Colonic mucosa (tissue), 4 donors: ENCODE measurements at regions not wholly inside any gene's neighbourhood (a gene's known extent, or its start where the extent isn't known, plus 50 kb on each side); places are given as distances from the start of the nearest gene placed in this dataset.
"Not testable (repeated sequence)": the region's sequence is repeated elsewhere in the genome, so short reads cannot be mapped to it uniquely, and the experiment has no call there.

Source experiments
- DNase-seq: peaks from one replicate; pipeline ENCODE4 v3.0.0-alpha.2; 2020
- H3K27ac ChIP-seq: fragments of 200-600 bp; one replicate; pipeline ENCODE4 v1.8.0; 2021
- H3K27me3 ChIP-seq: fragments of 200-600 bp; one replicate; pipeline ENCODE4 v1.8.0; 2021
- H3K36me3 ChIP-seq: fragments of 200-600 bp; one replicate; pipeline ENCODE4 v1.8.0; 2021
- H3K4me1 ChIP-seq: fragments of 200-600 bp; one replicate; pipeline ENCODE4 v1.8.0; 2021; ENCODE audit warnings: mild to moderate bottlenecking
- H3K4me3 ChIP-seq: fragments of 200-600 bp; one replicate; pipeline ENCODE4 v1.8.0; 2021
- H3K9ac ChIP-seq, 2 donors: one replicate each; pipeline ENCODE4 v1.7.0; 2013; ENCODE audit warnings: control low read depth in 2 of 2, low read depth in 2 of 2, low read length in 2 of 2
- H3K9me3 ChIP-seq: fragments of 200-600 bp; one replicate; pipeline ENCODE4 v1.8.0; 2021
- CTCF ChIP-seq: fragments of 200-600 bp; IDR thresholded peaks from one replicate; pipeline ENCODE4 v1.8.0; 2022; ENCODE audit warnings: antibody characterized with exemption, mild to moderate bottlenecking
- intact Hi-C: fragments of 100-400 bp; cut with DNase I; formaldehyde crosslinking; loops from one replicate; pipeline ENCODE4 v1.14.1; 2022
- donor health status: healthy.
- donor health status: DM: no; HTN: no; CAD: no.
- donor health status: DM: no; HTN: no; CAD: no.

DNA sequence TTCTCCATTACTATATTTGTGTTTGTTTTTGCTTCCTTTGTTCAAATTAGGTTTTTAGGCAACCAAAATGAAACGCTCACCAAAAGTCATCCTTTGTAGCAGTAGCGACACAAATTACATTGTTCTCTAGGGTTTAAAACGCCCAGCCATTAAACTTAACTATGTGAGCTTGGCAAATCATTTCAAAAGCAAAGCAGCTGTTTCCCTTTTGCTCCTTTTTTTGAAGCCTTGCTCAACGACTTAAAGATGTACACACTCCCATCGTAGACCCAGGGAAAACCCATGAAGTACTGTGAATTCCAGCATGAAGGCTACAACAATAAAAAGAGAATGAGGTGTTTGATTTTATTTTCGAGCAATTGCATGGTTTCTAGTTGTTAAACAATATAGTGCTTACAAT is 106.7 kb downstream of the RAP2A start:
- Histone ChIP-seq H3K9me3 (no peaks in the 10 kb centered on the region), H3K4me1 (no peaks in the 10 kb centered on the region), H3K9ac (no peak overlapping the region), H3K4me3 (no peak overlapping the region), H3K27me3 (no peaks in the 10 kb centered on the region), H3K27ac (no peak overlapping the region), H3K36me3 (no peaks in the 10 kb centered on the region)
- intact Hi-C loops = no loop called here
- TF ChIP-seq CTCF = no peak
- DNase-seq = no peak

GRCh38 chr13:97542102-97542685 is 108.2 kb downstream of the RAP2A start:
- Histone ChIP-seq H3K4me3 (no peak overlapping the region), H3K27me3 (no peaks in the 10 kb centered on the region), H3K9me3 (no peaks in the 10 kb centered on the region), H3K36me3 (no peaks in the 10 kb centered on the region), H3K9ac (no peak overlapping the region), H3K27ac (no peak overlapping the region), H3K4me1 (no peaks in the 10 kb centered on the region)
- DNase-seq = no peak
- TF ChIP-seq CTCF = no peak
- intact Hi-C loops = no loop called here

- Histone ChIP-seq H3K9me3 (no peaks in the 10 kb centered on the region), H3K27me3 (no peaks in the 10 kb centered on the region), H3K36me3 (no peaks in the 10 kb centered on the region), H3K27ac (no peak overlapping the region), H3K4me3 (no peak overlapping the region), H3K4me1 (no peaks in the 10 kb centered on the region), H3K9ac (no peak overlapping the region)
- DNase-seq = no peak
- TF ChIP-seq CTCF = no peak
- intact Hi-C loops = no loop called here
These were observed 110.2 kb downstream of the RAP2A start for GRCh38 chr13:97544031-97544765.

- H3K9ac ChIP-seq, H3K27me3 ChIP-seq, H3K36me3 ChIP-seq, H3K4me3 ChIP-seq, H3K9me3 ChIP-seq, DNase-seq, intact Hi-C loops, H3K4me1 ChIP-seq, H3K27ac ChIP-seq: not testable (repeated sequence)
These were observed 111.1 kb downstream of the RAP2A start for GRCh38 chr13:97544971-97545499.

GRCh38 chr13:97548138-97548537 is 114.2 kb downstream of the RAP2A start:
- Histone ChIP-seq H3K9me3 (no peaks in the 10 kb centered on the region), H3K9ac (no peak overlapping the region), H3K27ac (no peak overlapping the region), H3K4me1 (no peaks in the 10 kb centered on the region), H3K4me3 (no peak overlapping the region), H3K27me3 (no peaks in the 10 kb centered on the region), H3K36me3 (no peaks in the 10 kb centered on the region)
- no peak for DNase-seq
- no peak for TF ChIP-seq CTCF
- intact Hi-C loops = no loop called here

DNA sequence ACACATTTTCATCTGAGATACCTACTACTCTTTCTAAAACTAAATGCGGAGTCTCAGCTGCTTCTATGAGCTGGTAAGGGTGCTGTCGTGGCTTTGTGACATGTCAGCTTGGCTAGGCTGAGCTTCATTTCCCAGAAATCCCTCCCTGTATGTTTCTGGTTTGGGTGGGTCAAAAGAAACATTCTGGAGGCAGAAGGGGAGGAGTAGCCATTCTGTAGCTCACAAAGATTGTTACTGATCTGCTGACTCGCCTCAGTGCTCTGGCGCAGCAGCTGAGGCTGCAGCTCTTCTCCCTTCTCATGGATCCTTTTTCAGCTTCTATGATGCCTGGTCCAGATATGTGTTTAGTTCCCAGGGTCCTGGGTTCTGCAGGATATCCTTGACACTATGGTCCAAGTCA is 114.7 kb downstream of the RAP2A start:
- no peak for TF ChIP-seq CTCF
- Histone ChIP-seq H3K27me3 (no peaks in the 10 kb centered on the region), H3K36me3 (no peaks in the 10 kb centered on the region), H3K9me3 (no peaks in the 10 kb centered on the region), H3K4me3 (no peak overlapping the region), H3K4me1 (no peaks in the 10 kb centered on the region), H3K27ac (no peak overlapping the region), H3K9ac (no peak overlapping the region)
- no peak for DNase-seq
- intact Hi-C loops = no loop called here
